ENCODE measurements at regions not wholly inside any gene's neighbourhood (a gene's known extent, or its start where the extent isn't known, plus 50 kb on each side); places are given as distances from the start of the nearest gene placed in this dataset.

- 0 out of 2 replicates have a peak, but pooled peaks cover 5% of the 10 kb centered on the region for H3K27me3 ChIP-seq (ENCODE audit: low read depth, low read length)
- no peaks in the 10 kb centered on the region for H3K79me2 ChIP-seq (ENCODE audit: low read length)
- no peak overlapping the region for H3K9ac ChIP-seq (ENCODE audit: low read length)
- H3K4me2 ChIP-seq (ENCODE audit: low read length): no peak overlapping the region
- no peak overlapping the region for H2AFZ ChIP-seq (ENCODE audit: low read depth, low read length)
- H3K36me3 ChIP-seq (replicated peaks; ENCODE audit: low read depth, low read length): no peaks in the 10 kb centered on the region
- no peaks in the 10 kb centered on the region for H3K9me3 ChIP-seq (ENCODE audit: insufficient read depth, low read length)
- H3K4me3 ChIP-seq (ENCODE audit: low read length): no peak overlapping the region
- H3K27ac ChIP-seq (ENCODE audit: low read length): no peak overlapping the region
- H4K20me1 ChIP-seq (ENCODE audit: insufficient read depth, low read length): no peaks in the 10 kb centered on the region
- no peak for TF ChIP-seq CTCF (IDR thresholded peaks at IDR 0.05; ENCODE audit: low read depth, low read length)
- TF ChIP-seq EZH2phosphoT487 (IDR thresholded peaks at IDR 0.05; ENCODE audit: low read depth): no peak
- no peaks in the 10 kb centered on the region for H3K4me1 ChIP-seq (ENCODE audit: low read length)
Observed at GRCh38 chr15:95265419-95265997, 1034.1 kb downstream of the MCTP2 start.

- TF ChIP-seq EZH2phosphoT487 (IDR thresholded peaks at IDR 0.05; ENCODE audit: low read depth): no peak
- Histone ChIP-seq H3K27me3 (ENCODE audit: low read depth, low read length) (0 out of 2 replicates have a peak, but pooled peaks cover 5% of the 10 kb centered on the region), H3K4me1 (ENCODE audit: low read length) (no peaks in the 10 kb centered on the region), H3K4me2 (ENCODE audit: low read length) (no peak overlapping the region), H3K4me3 (ENCODE audit: low read length) (no peak overlapping the region), H3K79me2 (ENCODE audit: low read length) (no peaks in the 10 kb centered on the region), H2AFZ (ENCODE audit: low read depth, low read length) (no peak overlapping the region), H4K20me1 (ENCODE audit: insufficient read depth, low read length) (no peaks in the 10 kb centered on the region), H3K36me3 (replicated peaks; ENCODE audit: low read depth, low read length) (no peaks in the 10 kb centered on the region), H3K9me3 (ENCODE audit: insufficient read depth, low read length) (no peaks in the 10 kb centered on the region), H3K27ac (ENCODE audit: low read length) (no peak overlapping the region), H3K9ac (ENCODE audit: low read length) (no peak overlapping the region)
Observed at GRCh38 chr15:95266451-95267061, 1035.2 kb downstream of the MCTP2 start.

- Histone ChIP-seq H3K27ac (ENCODE audit: low read length) (no peak overlapping the region), H3K36me3 (replicated peaks; ENCODE audit: low read depth, low read length) (no peaks in the 10 kb centered on the region), H3K4me1 (ENCODE audit: low read length) (no peaks in the 10 kb centered on the region), H2AFZ (ENCODE audit: low read depth, low read length) (no peak overlapping the region), H3K79me2 (ENCODE audit: low read length) (no peaks in the 10 kb centered on the region), H3K9me3 (ENCODE audit: insufficient read depth, low read length) (no peaks in the 10 kb centered on the region), H3K27me3 (ENCODE audit: low read depth, low read length) (0 out of 2 replicates have a peak, but pooled peaks cover 4% of the 10 kb centered on the region), H3K4me3 (ENCODE audit: low read length) (no peak overlapping the region), H3K4me2 (ENCODE audit: low read length) (no peak overlapping the region), H4K20me1 (ENCODE audit: insufficient read depth, low read length) (no peaks in the 10 kb centered on the region), H3K9ac (ENCODE audit: low read length) (no peak overlapping the region)
- no peak for TF ChIP-seq CTCF (IDR thresholded peaks at IDR 0.05; ENCODE audit: low read depth, low read length)
- no peak for TF ChIP-seq EZH2phosphoT487 (IDR thresholded peaks at IDR 0.05; ENCODE audit: low read depth)
Observed at GRCh38 chr15:95267481-95267880, 1036.1 kb downstream of the MCTP2 start.

- no peaks in the 10 kb centered on the region for H3K9me3 ChIP-seq (ENCODE audit: insufficient read depth, low read length)
- H3K4me3 ChIP-seq (ENCODE audit: low read length): no peak overlapping the region
- no peaks in the 10 kb centered on the region for H4K20me1 ChIP-seq (ENCODE audit: insufficient read depth, low read length)
- H3K27me3 ChIP-seq (ENCODE audit: low read depth, low read length): no peaks in the 10 kb centered on the region
- H3K9ac ChIP-seq (ENCODE audit: low read length): no peak overlapping the region
- no peaks in the 10 kb centered on the region for H3K36me3 ChIP-seq (replicated peaks; ENCODE audit: low read depth, low read length)
- no peak overlapping the region for H3K4me2 ChIP-seq (ENCODE audit: low read length)
- H3K27ac ChIP-seq (ENCODE audit: low read length): no peak overlapping the region
- H3K79me2 ChIP-seq (ENCODE audit: low read length): no peaks in the 10 kb centered on the region
- no peak overlapping the region for H2AFZ ChIP-seq (ENCODE audit: low read depth, low read length)
- no peak for TF ChIP-seq CTCF (IDR thresholded peaks at IDR 0.05; ENCODE audit: low read depth, low read length)
- no peak for TF ChIP-seq EZH2phosphoT487 (IDR thresholded peaks at IDR 0.05; ENCODE audit: low read depth)
- no peaks in the 10 kb centered on the region for H3K4me1 ChIP-seq (ENCODE audit: low read length)
Observed at GRCh38 chr15:95269242-95270183, 1038.2 kb downstream of the MCTP2 start.

Data from OCI-LY3 (cell line).